HTR-8/SVneo (cell line): ENCODE measurements at regions not wholly inside any gene's neighbourhood (a gene's known extent, or its start where the extent isn't known, plus 50 kb on each side); places are given as distances from the start of the nearest gene placed in this dataset.

ENCODE experiments used
- DNase-seq: peaks from one replicate; pipeline ENCODE4 v3.0.0; 2011; ENCODE audit warnings: low spot score, mixed read lengths; ENCODE audit not compliant: insufficient read length
- FAIRE-seq: peaks from 2 replicates; lab custom pipeline; 2011; peaks lifted over from hg19 to GRCh38; lab: Jason Lieb, UNC

- DNase-seq (no peak), FAIRE-seq (no peak)
Measured at GRCh38 chr18:26621161-26622026, 73.0 kb upstream of the KCTD1 start.

- DNase-seq: no peak
- no peak for FAIRE-seq
Measured at GRCh38 chr18:26619350-26619749, 71.0 kb upstream of the KCTD1 start.

GRCh38 chr18:26618135-26618534, 69.8 kb upstream of the KCTD1 start:
- FAIRE-seq (no peak), DNase-seq (no peak)

- peak; percentile 77 for FAIRE-seq
Measured at GRCh38 chr18:26617151-26617554, 68.8 kb upstream of the KCTD1 start.

GRCh38 chr18:26614374-26614773, 66.0 kb upstream of the KCTD1 start:
- no peak for DNase-seq
- FAIRE-seq: no peak

More at GRCh38 chr18:26617151-26617554, 68.8 kb upstream of the KCTD1 start:
- peak; percentile 74 for DNase-seq
